ENCODE measurements at regions not wholly inside any gene's neighbourhood (a gene's known extent, or its start where the extent isn't known, plus 50 kb on each side); places are given as distances from the start of the nearest gene placed in this dataset.

DNA sequence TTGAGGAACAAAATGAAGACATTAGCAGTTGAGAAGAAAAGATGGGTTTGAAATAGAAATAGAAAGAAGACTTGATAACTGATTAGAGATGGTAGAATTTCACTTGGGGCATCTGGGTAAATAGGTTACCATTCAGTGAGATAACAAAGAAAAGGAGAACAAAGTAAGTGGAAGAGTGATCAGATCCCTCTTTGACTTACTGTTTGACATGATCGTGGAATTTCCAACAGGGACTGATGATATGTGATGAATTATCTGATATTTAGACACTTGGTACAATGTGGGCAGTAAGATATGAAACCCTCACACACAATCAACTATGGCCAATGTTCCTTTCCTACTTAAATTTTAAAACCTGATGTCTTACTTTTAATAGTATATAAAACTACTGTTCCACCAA lies 70.1 kb upstream of the STARD4 start:
- no peak for DNase-seq (ENCODE audit: low read depth)

DNA sequence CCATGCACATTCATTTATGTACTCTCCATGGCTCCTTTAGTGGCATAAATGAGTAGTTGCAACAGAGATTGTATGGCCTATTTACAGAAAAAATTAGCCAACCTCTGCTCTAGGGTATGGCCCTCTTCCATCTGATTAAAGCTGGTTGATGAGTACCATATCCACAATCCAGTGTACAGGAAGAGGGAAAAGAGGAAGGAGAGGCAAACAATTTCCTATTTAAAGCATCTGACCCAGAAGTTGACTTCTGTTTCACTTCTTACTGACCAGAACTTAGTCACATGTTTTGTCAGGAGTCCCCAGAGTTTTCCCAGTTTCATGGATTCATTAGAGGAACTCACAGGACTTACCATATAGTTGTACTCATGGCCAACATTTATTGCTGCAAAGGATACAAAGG lies 68.6 kb upstream of the STARD4 start:
- DNase-seq (ENCODE audit: low read depth): no peak

DNA sequence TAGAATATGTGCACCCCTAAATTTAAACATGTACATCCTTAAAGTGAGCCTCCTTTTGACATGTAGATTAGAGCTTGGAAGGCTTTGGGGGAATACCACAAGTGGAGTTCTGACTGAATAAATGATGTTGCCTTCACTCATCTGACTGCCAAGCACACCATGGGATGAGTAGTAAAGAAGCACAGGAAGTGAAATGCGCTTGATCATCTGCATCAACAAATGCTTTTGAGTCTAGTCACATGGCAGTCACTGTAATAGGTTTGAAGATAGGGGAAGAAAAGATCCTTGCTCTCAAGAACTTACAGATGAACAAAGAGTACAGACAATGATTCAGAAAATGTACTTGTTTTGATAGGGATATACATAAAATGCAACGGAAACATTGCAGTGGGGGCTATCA lies 62.0 kb upstream of the STARD4 start:
- DNase-seq (ENCODE audit: low read depth): no peak

DNA sequence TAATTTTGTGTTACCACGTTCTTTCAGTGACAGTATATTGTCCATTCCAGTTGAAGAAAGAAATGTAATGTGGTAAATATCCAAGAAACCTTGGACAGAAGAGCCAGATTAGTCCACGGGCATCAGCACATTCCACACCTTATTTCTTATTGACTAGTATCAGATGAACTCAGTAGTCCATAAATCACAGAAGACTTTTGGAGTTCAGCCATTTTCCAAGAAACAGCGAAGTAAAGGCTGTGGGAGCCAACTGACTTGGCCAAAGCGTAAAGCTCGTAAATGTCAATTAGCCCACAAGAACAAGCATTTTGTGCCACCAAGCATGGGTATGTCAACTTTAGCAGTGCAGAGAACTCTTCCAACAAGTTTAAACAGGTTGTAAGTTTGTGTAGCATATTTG lies 60.2 kb upstream of the STARD4 start:
- no peak for DNase-seq (ENCODE audit: low read depth)

DNA sequence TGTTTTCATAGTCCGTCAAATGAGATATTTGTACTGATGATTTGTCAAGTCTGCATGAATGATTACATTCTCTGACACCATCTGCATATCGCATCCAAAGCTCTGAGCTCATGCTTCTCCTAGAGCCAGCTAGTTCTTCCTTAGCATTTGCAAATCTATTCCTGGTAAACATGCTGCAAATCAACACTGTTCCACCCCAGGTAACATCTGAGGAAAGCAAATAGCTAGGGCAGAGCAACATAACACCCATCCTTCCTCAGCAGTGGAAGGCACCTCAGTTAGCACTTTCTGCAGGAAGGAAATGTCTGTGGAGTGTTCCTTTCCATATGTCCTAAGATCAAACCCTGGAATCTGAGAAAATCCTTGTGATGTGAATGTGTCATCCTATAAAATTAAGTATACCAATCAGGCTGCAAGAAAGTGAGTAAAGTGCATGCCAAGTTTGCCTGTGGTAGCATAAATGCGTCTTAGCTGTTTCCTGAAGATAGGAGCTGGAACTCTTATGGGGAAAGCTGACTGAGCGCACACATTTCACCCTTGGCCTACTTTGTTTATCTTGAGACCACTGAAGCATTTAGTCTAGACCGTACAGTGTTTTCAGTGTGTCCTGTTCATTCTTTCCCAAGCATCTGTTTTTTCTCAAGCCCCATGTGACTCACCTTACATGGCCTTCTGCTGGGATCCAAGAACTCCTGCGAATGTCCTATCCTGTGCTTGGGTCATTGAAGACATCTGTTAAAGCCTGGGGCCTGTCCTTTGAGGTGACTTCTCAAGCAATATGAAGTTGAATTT lies 50.9 kb upstream of the STARD4 start:
- peak; percentile 98 for DNase-seq (ENCODE audit: low read depth)

DNA sequence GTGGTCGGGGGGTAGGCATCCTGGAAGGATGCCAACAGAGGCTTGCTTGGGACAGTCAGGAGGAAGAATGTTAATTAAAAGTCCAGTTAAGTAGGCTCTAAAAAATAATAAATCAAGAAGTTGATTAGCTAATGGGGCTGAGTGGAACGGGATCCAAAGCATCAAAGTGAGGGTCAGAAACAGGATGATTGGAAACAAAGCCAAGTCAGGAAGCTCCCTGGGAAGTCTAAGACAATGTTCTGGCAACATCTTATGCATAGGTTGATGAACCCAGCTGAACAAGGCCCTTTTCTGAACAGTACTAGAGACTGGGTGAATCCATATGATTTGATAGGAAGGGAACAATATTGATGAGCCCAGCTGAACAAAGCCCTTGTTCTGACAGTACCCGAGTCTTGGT lies 50.2 kb upstream of the STARD4 start:
- no peak for DNase-seq (ENCODE audit: low read depth)
